ENCODE measurements at regions not wholly inside any gene's neighbourhood (a gene's known extent, or its start where the extent isn't known, plus 50 kb on each side); places are given as distances from the start of the nearest gene placed in this dataset.

- BruUV-seq (replicated peaks), result no TSS peak
- DNase-seq (ENCODE audit: low read depth, low spot score) (no peak), ATAC-seq (no peak)
- H3K4me1 ChIP-seq (ENCODE audit: control insufficient read depth, insufficient read depth, low read length), result no peaks in the 10 kb centered on the region
- in situ Hi-C loops (cut with HindIII; ENCODE audit: low pct_unique_long_range_greater_than_20kb, low sequenced_read_pairs), result no loop called here
- H3K36me3 ChIP-seq (ENCODE audit: control insufficient read depth, insufficient read depth, low read length), result no peaks in the 10 kb centered on the region
- POLR2A ChIA-PET, result no interaction called here
- no peak overlapping the region for H3K27ac ChIP-seq (ENCODE audit: low read length)
- no peak for TF ChIP-seq REST (IDR thresholded peaks at IDR 0.05; ENCODE audit: insufficient read depth in 1 of 2, low read depth in 2 of 2, low read length in 1 of 2)
- TF ChIP-seq POLR2AphosphoS5 (IDR thresholded peaks at IDR 0.05; ENCODE audit: low read depth, low read length), result no peak
- no peak for TF ChIP-seq CTCF (IDR thresholded peaks at IDR 0.05)
- TF ChIP-seq SIN3A (IDR thresholded peaks at IDR 0.05; ENCODE audit: borderline replicate concordance, insufficient read depth, low read depth, low read length), result no peak
- TF ChIP-seq TCF7L2 (IDR thresholded peaks at IDR 0.05; ENCODE audit: low read depth, low read length), result no peak
- CTCF ChIA-PET, result no interaction called here
- intact Hi-C loops (cut with micrococcal nuclease; ENCODE audit: unreplicated experiment), result no loop called here
- no peak overlapping the region for H3K4me3 ChIP-seq (ENCODE audit: low read depth in 2 of 2, low read length in 2 of 2)
- H3K9me3 ChIP-seq (ENCODE audit: control insufficient read depth, insufficient read depth, low read depth, low read length), result no peaks in the 10 kb centered on the region
- no peaks in the 10 kb centered on the region for H3K27me3 ChIP-seq (ENCODE audit: control insufficient read depth, insufficient read depth, low read length)
Measured at GRCh38 chr2:180406687-180407086, 399.6 kb upstream of the CWC22 start.

- Histone ChIP-seq H3K9me3 (ENCODE audit: control insufficient read depth, insufficient read depth, low read depth, low read length) (no peaks in the 10 kb centered on the region), H3K4me3 (ENCODE audit: low read depth in 2 of 2, low read length in 2 of 2) (no peak overlapping the region), H3K27ac (ENCODE audit: low read length) (no peak overlapping the region), H3K4me1 (ENCODE audit: control insufficient read depth, insufficient read depth, low read length) (no peaks in the 10 kb centered on the region), H3K36me3 (ENCODE audit: control insufficient read depth, insufficient read depth, low read length) (no peaks in the 10 kb centered on the region), H3K27me3 (ENCODE audit: control insufficient read depth, insufficient read depth, low read length) (no peaks in the 10 kb centered on the region)
- ChIA-PET CTCF (no interaction called here), POLR2A (no interaction called here)
- ATAC-seq, result no peak
- intact Hi-C loops (cut with micrococcal nuclease; ENCODE audit: unreplicated experiment) (no loop called here), in situ Hi-C loops (cut with HindIII; ENCODE audit: low pct_unique_long_range_greater_than_20kb, low sequenced_read_pairs) (no loop called here)
- no peak for DNase-seq (ENCODE audit: low read depth, low spot score)
- BruUV-seq (replicated peaks), result no TSS peak
- no peak for TF ChIP-seq TCF7L2 (IDR thresholded peaks at IDR 0.05; ENCODE audit: low read depth, low read length)
- TF ChIP-seq POLR2AphosphoS5 (IDR thresholded peaks at IDR 0.05; ENCODE audit: low read depth, low read length), result no peak
- no peak for TF ChIP-seq SIN3A (IDR thresholded peaks at IDR 0.05; ENCODE audit: borderline replicate concordance, insufficient read depth, low read depth, low read length)
- TF ChIP-seq CTCF (IDR thresholded peaks at IDR 0.05), result no peak
- TF ChIP-seq REST (IDR thresholded peaks at IDR 0.05; ENCODE audit: insufficient read depth in 1 of 2, low read depth in 2 of 2, low read length in 1 of 2), result no peak
Measured at GRCh38 chr2:180405520-180405919, 398.4 kb upstream of the CWC22 start.
